KBM-7 (cell line): ENCODE measurements at regions not wholly inside any gene's neighbourhood (a gene's known extent, or its start where the extent isn't known, plus 50 kb on each side); places are given as distances from the start of the nearest gene placed in this dataset.
"Not testable (repeated sequence)": the region's sequence is repeated elsewhere in the genome, so short reads cannot be mapped to it uniquely, and the experiment has no call there.

ENCODE experiments used
- DNase-seq: peaks from one replicate; pipeline ENCODE4 v3.0.0-alpha.2; 2015
- in situ Hi-C: fragments of 300-500 bp; cut with MboI; formaldehyde crosslinking; loops from 2 replicates; pipeline ENCODE4 v1.14.3; 2020; ENCODE audit warnings: low sequenced_read_pairs, low pct_unique_long_range_greater_than_20kb, mixed read lengths

GRCh38 chr5:118173340-118173739 lies 815.0 kb downstream of the DTWD2 start:
- in situ Hi-C loops: no loop called here
- no peak for DNase-seq

- in situ Hi-C loops: no loop called here
These were observed 822.7 kb downstream of the DTWD2 start for GRCh38 chr5:118165619-118166018.

GRCh38 chr5:118156181-118156580 lies 832.2 kb downstream of the DTWD2 start:
- DNase-seq: no peak
- in situ Hi-C loops: no loop called here

More at GRCh38 chr5:118165619-118166018, 822.7 kb downstream of the DTWD2 start:
- DNase-seq: no peak

GRCh38 chr5:118146824-118147223 lies 841.5 kb downstream of the DTWD2 start:
- DNase-seq: no peak
- in situ Hi-C loops: no loop called here

- in situ Hi-C loops: no loop called here
These were observed 843.8 kb downstream of the DTWD2 start for GRCh38 chr5:118144540-118144939.

GRCh38 chr5:118139361-118139760 lies 849.0 kb downstream of the DTWD2 start:
- DNase-seq: no peak
- in situ Hi-C loops: no loop called here

More at GRCh38 chr5:118144540-118144939, 843.8 kb downstream of the DTWD2 start:
- DNase-seq: no peak

GRCh38 chr5:118126159-118126558 lies 862.2 kb downstream of the DTWD2 start:
- in situ Hi-C loops: no loop called here
- no peak for DNase-seq

GRCh38 chr5:118125687-118126086 lies 862.7 kb downstream of the DTWD2 start:
- in situ Hi-C loops: no loop called here
- DNase-seq: no peak

- no peak for DNase-seq
- in situ Hi-C loops: no loop called here
These were observed 867.1 kb downstream of the DTWD2 start for GRCh38 chr5:118121258-118121657.

GRCh38 chr5:118115791-118116190 lies 872.6 kb downstream of the DTWD2 start:
- in situ Hi-C loops: no loop called here
- DNase-seq: no peak

GRCh38 chr5:118111956-118112355 lies 876.4 kb downstream of the DTWD2 start:
- no peak for DNase-seq
- in situ Hi-C loops: no loop called here

GRCh38 chr5:118107246-118107645 lies 881.1 kb downstream of the DTWD2 start:
- in situ Hi-C loops: not testable (repeated sequence)

GRCh38 chr5:118098716-118099115 lies 889.6 kb downstream of the DTWD2 start:
- in situ Hi-C loops: no loop called here
- DNase-seq: no peak

More at GRCh38 chr5:118107246-118107645, 881.1 kb downstream of the DTWD2 start:
- DNase-seq: not testable (repeated sequence)

- in situ Hi-C loops: no loop called here
- no peak for DNase-seq
These were observed 893.2 kb downstream of the DTWD2 start for GRCh38 chr5:118095115-118095514.

GRCh38 chr5:118088448-118088847 lies 899.9 kb downstream of the DTWD2 start:
- in situ Hi-C loops: no loop called here
- no peak for DNase-seq

GRCh38 chr5:118076490-118076889 lies 911.9 kb downstream of the DTWD2 start:
- in situ Hi-C loops: no loop called here
- DNase-seq: no peak

- in situ Hi-C loops: no loop called here
- no peak for DNase-seq
These were observed 918.3 kb downstream of the DTWD2 start for GRCh38 chr5:118070041-118070440.

GRCh38 chr5:118069452-118069851 lies 918.9 kb downstream of the DTWD2 start:
- no peak for DNase-seq
- in situ Hi-C loops: no loop called here

- DNase-seq: no peak
- in situ Hi-C loops: no loop called here
These were observed 919.5 kb downstream of the DTWD2 start for GRCh38 chr5:118068886-118069285.

GRCh38 chr5:118063836-118064235 lies 924.5 kb downstream of the DTWD2 start:
- in situ Hi-C loops, DNase-seq: not testable (repeated sequence)

GRCh38 chr5:118060833-118061232 lies 927.5 kb downstream of the DTWD2 start:
- in situ Hi-C loops: no loop called here
- peak; percentile 14 for DNase-seq

- in situ Hi-C loops: no loop called here
- DNase-seq: no peak
These were observed 935.8 kb downstream of the DTWD2 start for GRCh38 chr5:118052503-118052902.
